ENCODE measurements at regions not wholly inside any gene's neighbourhood (a gene's known extent, or its start where the extent isn't known, plus 50 kb on each side); places are given as distances from the start of the nearest gene placed in this dataset.
A peak's percentile ranks its signal among the peaks of the same experiment; 100 is the strongest.

DNA sequence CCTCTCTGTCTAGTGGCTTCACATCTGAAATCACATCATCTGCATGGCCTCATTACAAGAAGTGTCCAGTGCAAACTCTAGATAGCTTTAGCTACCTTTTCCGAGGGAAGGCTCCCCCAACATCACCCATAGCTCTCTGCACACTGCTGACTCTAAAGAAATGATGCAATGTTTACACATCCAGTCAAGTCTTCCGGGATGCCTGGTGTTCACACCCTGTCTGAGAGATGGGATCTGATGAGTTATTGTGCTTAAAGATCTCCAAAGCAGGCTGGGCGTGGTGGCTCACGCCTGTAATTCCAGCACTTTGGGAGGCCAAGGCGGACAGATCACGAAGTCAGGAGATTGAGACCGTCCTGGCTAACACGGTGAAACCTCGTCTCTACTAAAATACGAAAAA, 404.6 kb upstream of the IRAK1BP1 start:
- Mint-ChIP-seq H3K9me3 (ENCODE audit: unreplicated experiment) (peaks cover 9% of the 10 kb centered on the region), H3K36me3 (ENCODE audit: insufficient read depth, unreplicated experiment) (no peaks in the 10 kb centered on the region), H3K27me3 (ENCODE audit: insufficient read depth, unreplicated experiment) (no peaks in the 10 kb centered on the region), H3K4me1 (ENCODE audit: insufficient read depth, unreplicated experiment) (peaks cover 6% of the 10 kb centered on the region), H3K27ac (ENCODE audit: low read depth, unreplicated experiment) (no peak overlapping the region), H3K4me3 (ENCODE audit: unreplicated experiment) (no peak overlapping the region)
- ChIA-PET CTCF (interaction anchor here (0.5 to 0.6 kb wide), 2 partner anchors 1151 to 1602 kb away, joined by 3 to 4 read pairs; no protein-coding TSS in a partner anchor), POLR2A (no interaction called here)
- TF ChIP-seq, protein P1, sequence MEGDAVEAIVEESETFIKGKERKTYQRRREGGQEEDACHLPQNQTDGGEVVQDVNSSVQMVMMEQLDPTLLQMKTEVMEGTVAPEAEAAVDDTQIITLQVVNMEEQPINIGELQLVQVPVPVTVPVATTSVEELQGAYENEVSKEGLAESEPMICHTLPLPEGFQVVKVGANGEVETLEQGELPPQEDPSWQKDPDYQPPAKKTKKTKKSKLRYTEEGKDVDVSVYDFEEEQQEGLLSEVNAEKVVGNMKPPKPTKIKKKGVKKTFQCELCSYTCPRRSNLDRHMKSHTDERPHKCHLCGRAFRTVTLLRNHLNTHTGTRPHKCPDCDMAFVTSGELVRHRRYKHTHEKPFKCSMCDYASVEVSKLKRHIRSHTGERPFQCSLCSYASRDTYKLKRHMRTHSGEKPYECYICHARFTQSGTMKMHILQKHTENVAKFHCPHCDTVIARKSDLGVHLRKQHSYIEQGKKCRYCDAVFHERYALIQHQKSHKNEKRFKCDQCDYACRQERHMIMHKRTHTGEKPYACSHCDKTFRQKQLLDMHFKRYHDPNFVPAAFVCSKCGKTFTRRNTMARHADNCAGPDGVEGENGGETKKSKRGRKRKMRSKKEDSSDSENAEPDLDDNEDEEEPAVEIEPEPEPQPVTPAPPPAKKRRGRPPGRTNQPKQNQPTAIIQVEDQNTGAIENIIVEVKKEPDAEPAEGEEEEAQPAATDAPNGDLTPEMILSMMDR (IDR thresholded peaks at IDR 0.05; ENCODE audit: unreplicated experiment): no peak
- no TSS peak for BruUV-seq (replicated peaks)
- peak; percentile 38 for DNase-seq (ENCODE audit: unreplicated experiment)
- intact Hi-C loops (cut with micrococcal nuclease): no loop called here

DNA sequence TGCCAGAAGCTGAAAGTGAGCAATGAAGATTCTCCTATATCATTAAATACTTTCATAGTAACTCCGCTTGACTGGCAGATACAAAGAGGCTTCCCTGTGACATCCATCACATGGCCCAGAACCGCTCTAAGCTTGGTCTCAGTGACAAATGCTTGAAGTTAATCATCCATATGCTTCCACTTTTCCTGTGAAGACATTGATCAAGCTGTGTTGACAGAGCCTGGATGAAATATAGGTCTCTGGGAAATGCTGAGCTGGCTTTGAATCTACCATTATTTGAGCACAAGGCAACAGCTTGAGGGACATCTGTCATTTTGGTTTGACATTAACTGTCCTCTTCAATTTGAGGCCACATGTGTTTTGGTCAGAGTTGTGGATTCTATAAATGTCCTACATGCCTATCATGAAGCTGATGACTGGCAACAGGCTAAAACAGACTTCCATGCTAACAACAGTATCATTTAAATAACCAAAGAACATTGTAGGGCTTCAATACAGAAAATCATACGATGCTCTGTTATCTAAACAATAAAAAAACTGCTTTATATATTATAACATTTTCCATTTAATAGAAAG, 402.2 kb upstream of the IRAK1BP1 start:
- H3K36me3 Mint-ChIP-seq (ENCODE audit: insufficient read depth, unreplicated experiment): no peaks in the 10 kb centered on the region
- BruUV-seq (replicated peaks): no TSS peak
- H3K27me3 Mint-ChIP-seq (ENCODE audit: insufficient read depth, unreplicated experiment): no peaks in the 10 kb centered on the region
- peaks cover 6% of the 10 kb centered on the region for H3K4me1 Mint-ChIP-seq (ENCODE audit: insufficient read depth, unreplicated experiment)
- TF ChIP-seq, protein P1 (IDR thresholded peaks at IDR 0.05; ENCODE audit: unreplicated experiment): no peak
- no peak overlapping the region for H3K4me3 Mint-ChIP-seq (ENCODE audit: unreplicated experiment)
- no peak overlapping the region for H3K27ac Mint-ChIP-seq (ENCODE audit: low read depth, unreplicated experiment)
- H3K9me3 Mint-ChIP-seq (ENCODE audit: unreplicated experiment): peaks cover 6% of the 10 kb centered on the region
- intact Hi-C loops (cut with micrococcal nuclease): no loop called here
- POLR2A ChIA-PET: interaction anchor here (0.6 kb wide), 1 partner anchor 20 kb away, joined by 3 read pairs; no protein-coding TSS in a partner anchor
- CTCF ChIA-PET: interaction anchor here (0.6 kb wide), 2 partner anchors 13 to 403 kb away, joined by 3 read pairs; no protein-coding TSS in a partner anchor
- DNase-seq (ENCODE audit: unreplicated experiment): no peak

DNA sequence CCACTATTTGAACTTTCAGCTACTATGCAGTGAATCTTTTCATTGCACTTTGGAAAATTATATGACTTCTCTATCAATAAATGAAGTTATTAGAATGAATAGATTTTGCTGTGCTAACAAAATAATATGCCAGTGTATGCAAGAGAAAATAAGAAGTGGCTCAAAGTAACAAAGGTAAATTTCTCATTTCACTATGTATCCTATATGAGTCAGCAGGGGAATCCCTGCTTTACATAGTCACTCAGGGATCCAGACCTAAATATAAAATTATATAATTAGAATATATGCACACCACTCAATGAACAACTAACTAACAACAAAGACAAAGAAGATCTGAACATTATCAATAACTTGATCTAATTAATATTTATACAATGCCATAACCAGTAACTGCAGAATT, 390.8 kb upstream of the IRAK1BP1 start:
- TF ChIP-seq, protein P1 (IDR thresholded peaks at IDR 0.05; ENCODE audit: unreplicated experiment): no peak
- H3K27me3 Mint-ChIP-seq (ENCODE audit: insufficient read depth, unreplicated experiment): no peaks in the 10 kb centered on the region
- no peak for DNase-seq (ENCODE audit: unreplicated experiment)
- no TSS peak for BruUV-seq (replicated peaks)
- intact Hi-C loops (cut with micrococcal nuclease): no loop called here
- POLR2A ChIA-PET: no interaction called here
- no peaks in the 10 kb centered on the region for H3K36me3 Mint-ChIP-seq (ENCODE audit: insufficient read depth, unreplicated experiment)
- H3K9me3 Mint-ChIP-seq (ENCODE audit: unreplicated experiment): peaks cover 7% of the 10 kb centered on the region
- H3K4me3 Mint-ChIP-seq (ENCODE audit: unreplicated experiment): no peak overlapping the region
- no peaks in the 10 kb centered on the region for H3K4me1 Mint-ChIP-seq (ENCODE audit: insufficient read depth, unreplicated experiment)
- CTCF ChIA-PET: no interaction called here
- no peak overlapping the region for H3K27ac Mint-ChIP-seq (ENCODE audit: low read depth, unreplicated experiment)

DNA sequence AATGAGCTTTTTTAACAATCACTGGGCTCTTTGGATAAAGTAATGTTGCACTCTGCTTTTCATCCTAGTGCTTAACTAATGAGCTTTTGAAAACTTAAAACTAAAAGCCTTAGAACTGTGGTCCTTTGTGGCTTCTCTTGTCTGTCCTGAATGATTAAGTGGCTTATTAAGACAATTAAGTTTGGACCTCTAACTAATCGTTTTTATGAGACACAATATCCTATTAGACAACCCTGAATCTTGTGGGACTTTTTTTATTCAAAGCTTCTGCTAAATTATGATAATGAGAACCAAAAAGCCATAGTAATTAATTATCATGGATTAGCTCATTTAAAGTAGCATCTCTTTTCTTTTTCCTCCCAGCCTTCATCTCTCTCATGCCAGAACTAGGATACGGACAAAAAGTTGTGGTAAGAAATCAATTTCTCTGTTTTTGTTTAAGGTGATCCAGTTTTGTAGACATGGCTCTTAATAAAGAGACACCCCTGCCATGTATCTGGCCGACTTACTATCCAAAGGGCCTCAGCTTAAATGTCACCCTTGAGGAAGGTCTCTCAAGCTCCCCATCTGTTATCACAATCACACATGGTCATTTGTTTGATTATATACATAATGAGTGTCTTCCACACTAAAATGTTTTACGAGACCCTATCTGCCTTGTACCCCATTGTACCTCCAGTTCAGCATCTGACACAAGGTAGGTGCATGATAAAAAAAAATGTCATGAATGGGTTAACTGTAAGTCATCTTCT, 384.4 kb upstream of the IRAK1BP1 start:
- BruUV-seq (replicated peaks): no TSS peak
- Mint-ChIP-seq H3K9me3 (ENCODE audit: unreplicated experiment) (peaks cover 7% of the 10 kb centered on the region), H3K4me3 (ENCODE audit: unreplicated experiment) (no peak overlapping the region), H3K4me1 (ENCODE audit: insufficient read depth, unreplicated experiment) (no peaks in the 10 kb centered on the region), H3K36me3 (ENCODE audit: insufficient read depth, unreplicated experiment) (no peaks in the 10 kb centered on the region), H3K27me3 (ENCODE audit: insufficient read depth, unreplicated experiment) (no peaks in the 10 kb centered on the region), H3K27ac (ENCODE audit: low read depth, unreplicated experiment) (no peak overlapping the region)
- POLR2A ChIA-PET: interaction anchor here (0.6 to 1.4 kb wide), 4 partner anchors 9 to 254 kb away, joined by 3 to 4 read pairs (median 4); no protein-coding TSS in a partner anchor
- intact Hi-C loops (cut with micrococcal nuclease): no loop called here
- TF ChIP-seq, protein P1 (IDR thresholded peaks at IDR 0.05; ENCODE audit: unreplicated experiment): no peak
- CTCF ChIA-PET: no interaction called here
- DNase-seq (ENCODE audit: unreplicated experiment): no peak
